Lung microvascular endothelial cell (primary cell): ENCODE measurements at regions not wholly inside any gene's neighbourhood (a gene's known extent, or its start where the extent isn't known, plus 50 kb on each side); places are given as distances from the start of the nearest gene placed in this dataset.
A peak's percentile ranks its signal among the peaks of the same experiment; 100 is the strongest.

Experiments
- DNase-seq, 2 donors: peaks; one replicate each; pipeline versions ENCODE4 v3.0.0 to v3.0.0-alpha.2; 2010; ENCODE audit warnings: low read depth in 2 of 2

DNA sequence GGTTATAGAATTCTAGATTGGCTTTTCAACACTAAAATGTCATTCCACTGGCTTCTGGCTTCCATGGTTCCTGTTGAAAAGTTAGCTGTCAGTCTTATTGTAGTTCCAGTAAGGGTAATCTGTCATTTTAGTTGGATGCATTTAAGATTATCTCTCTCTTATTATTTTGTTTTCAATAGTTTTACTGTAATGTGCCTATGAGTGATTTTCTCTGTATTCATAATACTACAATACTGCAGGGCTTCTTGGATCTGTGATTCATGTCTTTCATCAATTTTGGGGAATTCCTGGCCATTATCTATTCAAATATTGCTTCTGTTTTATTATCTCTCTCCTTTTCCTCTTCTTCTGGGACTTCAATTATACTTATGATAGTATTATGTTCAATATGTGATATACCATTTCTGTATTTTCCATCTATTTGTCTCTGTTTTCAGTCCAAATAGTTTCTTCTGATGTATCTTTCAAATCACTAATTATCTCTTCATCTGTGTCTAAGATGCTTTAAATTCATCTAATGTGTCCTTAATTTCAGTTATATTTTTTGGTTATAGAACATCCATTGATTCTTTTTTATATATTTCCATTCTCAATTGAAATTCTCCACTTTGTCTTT is 101.5 kb downstream of the KCTD15 start:
- DNase-seq, result no peak

DNA sequence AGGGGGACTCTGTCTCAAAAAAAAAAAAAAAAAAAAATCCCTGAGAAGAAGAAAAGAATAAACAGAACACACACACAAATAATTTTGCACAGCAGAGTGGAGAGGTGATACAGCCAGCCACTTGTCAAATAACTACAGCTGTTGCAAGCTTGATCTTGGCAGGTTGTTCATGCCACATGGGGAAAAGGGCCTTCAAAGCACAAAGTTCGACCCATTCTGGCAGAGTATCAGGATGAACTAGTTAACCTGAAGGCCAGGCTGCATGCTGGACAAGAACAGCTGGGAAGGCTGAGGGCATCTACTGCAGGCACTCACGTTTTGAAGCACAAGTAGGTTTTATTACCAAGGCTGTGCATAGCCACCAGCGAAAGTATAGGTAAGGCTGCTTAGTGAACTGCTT is 104.1 kb downstream of the KCTD15 start:
- DNase-seq, result no peak

GRCh38 chr19:33902395-33902794 is 105.7 kb downstream of the KCTD15 start:
- no peak for DNase-seq

DNA sequence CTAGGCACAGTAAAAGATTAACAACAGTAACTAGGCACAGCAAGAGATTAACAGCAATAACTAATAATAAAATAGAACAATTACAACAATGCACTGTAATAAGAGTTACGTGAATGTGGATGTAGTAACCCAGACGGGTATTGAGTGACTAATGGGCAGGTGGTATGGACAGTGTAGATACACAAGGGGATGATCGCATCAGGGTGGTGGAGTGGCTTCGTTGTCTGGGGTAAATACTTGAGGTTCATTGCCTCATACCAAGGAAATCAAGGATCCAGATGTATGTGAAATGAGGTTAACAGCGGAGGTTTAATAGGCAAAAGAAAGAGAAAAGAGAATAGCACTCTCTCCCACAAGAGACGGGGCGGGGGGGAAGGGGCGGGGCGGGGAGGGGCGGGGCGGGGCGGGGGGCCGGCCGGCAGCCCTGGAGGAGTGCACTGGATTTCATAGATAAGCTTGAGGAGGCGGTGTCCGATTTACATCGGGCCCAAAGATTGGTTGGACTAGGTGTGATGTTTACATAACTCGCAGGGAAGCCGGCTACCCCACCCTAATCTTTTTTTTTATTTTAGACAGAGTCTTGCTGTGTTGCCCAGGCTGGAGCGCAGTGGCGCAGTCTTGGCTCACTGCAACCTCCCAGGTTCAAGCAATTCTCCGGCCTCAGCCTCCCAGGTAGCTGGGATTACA is 106.3 kb downstream of the KCTD15 start:
- no peak for DNase-seq

GRCh38 chr19:33903489-33903850 is 106.8 kb downstream of the KCTD15 start:
- DNase-seq, result no peak

DNA sequence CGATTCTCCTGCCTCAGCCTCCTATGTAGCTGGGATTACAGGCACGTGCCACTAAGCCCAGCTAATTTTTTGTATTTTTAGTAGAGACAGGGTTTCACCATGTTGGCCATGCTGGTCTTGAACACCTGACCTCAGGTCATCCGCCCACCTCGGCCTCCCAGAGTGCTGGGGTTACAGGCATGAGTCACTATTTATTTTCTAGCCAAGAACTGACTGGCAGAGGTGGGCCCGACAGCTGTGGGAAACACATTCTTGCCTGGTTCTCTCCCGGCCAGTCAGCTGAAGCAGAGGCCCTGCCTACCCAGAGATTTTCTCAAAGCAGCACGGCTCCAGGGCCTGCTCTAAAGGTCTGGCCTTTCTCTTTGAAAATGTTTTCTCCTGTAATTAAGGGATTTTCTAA is 108.0 kb downstream of the KCTD15 start:
- peak; percentile 37 to 79 for DNase-seq

DNA sequence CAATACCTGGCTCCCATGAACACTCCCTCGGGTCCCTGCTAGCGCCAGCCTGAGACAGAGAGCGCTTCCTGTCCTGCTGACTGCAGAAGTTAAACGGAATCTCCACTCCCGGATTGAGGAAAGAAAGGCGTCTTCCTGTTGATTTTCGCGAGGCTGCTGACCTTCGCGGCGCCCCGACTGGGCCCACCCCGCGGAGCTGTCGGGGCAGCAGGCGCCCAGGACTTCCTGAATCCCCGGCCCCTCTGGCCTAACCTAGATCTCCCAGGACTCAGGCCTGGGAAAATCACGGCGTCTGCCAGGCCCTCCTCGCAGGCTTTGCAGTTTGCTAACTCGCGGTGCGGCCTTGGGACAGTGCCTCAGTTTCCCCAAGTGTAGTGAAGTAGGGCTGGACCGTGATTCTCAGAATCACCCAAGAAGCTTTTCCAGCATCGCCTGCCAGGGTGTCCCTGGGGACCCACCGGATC is 108.8 kb downstream of the KCTD15 start:
- peak in 1 of 2 donors; percentile 60 for DNase-seq

DNA sequence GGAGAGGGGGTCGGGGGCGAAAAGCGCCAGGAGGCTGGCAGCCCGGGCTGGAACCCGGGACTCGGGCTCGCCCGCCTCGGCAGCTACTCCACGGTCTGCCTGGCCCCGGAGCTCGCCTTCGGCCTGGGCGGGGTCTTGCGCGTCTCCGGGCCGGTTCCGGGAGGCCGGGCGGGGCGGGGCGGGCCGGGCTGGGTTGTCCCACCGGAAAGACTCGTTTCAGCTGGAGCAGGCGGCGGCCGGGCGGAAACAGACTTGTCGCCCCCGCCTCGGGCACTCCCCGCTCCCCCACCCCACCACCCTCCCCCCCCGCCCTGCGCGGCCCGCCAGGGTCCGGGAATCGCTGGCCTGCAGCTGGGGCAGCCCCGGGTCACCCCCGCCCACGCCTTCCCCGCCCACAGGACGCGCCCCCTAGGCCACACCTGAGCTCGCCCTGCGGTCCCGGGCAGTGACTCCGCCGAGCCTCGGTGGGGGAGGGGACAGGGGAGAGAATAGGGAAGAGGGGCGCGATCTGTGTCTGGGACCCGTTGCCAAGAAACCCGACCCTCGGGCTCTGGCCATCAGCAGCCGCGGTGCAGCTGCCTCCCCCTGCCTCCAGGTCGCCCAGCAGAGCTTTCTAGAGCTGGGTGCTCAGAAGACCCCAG is 109.4 kb downstream of the KCTD15 start:
- peak; percentile 9 to 45 for DNase-seq

GRCh38 chr19:33906578-33907335 is 110.1 kb downstream of the KCTD15 start:
- peak in 1 of 2 donors; percentile 49 for DNase-seq

GRCh38 chr19:33910922-33911321 is 114.3 kb downstream of the KCTD15 start:
- DNase-seq, result no peak

DNA sequence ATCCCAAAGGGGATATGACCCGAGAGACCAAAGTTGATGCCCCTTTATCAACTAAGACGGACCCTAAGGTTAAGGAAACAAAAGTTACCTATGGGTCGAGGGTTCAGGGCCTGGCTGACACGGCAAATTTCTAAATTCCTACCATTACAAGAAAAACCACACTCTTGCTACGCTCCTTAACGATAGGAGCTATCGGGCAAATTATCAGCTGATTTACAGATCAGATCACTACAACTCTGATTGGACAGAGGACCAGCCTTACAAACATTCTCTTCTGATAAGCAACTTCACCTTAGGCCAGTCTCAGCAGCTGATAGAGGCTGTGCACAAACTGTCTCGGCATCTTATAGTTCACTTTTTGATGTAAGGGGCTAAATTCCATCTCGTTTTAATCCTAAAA is 117.9 kb downstream of the KCTD15 start:
- no peak for DNase-seq

DNA sequence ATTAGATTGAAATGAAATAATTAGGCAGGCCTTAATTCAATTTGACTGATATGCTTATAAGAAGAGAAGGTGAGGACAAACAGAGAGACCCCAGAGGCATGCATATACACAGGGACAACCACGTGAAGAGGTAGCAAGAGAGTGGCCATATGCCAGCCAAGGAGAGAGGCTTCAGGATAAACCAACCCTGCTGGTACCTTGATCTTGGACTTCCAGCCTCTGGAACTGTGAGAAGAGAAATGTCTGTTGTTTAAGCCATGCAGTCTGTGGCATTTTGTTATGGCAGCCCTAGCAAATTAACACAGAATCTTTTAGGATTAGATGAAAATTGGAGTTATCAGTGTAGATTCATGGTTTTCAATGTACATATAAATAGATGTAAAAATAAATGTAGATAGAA is 120.1 kb downstream of the KCTD15 start:
- DNase-seq, result no peak

DNA sequence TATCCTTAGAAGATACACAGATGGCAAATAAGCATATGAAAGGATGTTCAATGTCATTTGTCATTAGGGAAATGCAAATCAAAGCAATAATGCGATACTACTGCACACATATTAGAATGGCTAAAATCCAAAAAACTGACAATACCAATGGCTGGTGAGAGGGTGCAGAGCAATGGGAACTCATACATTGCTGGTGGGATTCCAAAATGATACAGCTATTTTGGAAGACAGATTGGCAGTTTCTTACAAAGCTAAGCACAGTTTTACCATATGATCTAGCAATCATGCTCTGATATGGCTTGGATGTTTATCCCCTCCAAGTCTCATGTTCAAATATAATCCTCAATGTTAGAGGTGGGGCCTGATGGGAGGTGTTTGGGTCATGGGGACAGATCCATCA is 122.6 kb downstream of the KCTD15 start:
- DNase-seq, result no peak

- DNase-seq, result no peak
These were observed 124.5 kb downstream of the KCTD15 start for GRCh38 chr19:33921165-33921564.

GRCh38 chr19:33926306-33926705 is 129.6 kb downstream of the KCTD15 start:
- DNase-seq, result no peak

GRCh38 chr19:33927789-33928457 is 131.3 kb downstream of the KCTD15 start:
- DNase-seq, result no peak

- DNase-seq, result no peak
These were observed 131.8 kb downstream of the KCTD15 start for GRCh38 chr19:33928458-33928950.

- no peak for DNase-seq
These were observed 137.3 kb downstream of the KCTD15 start for GRCh38 chr19:33933931-33934330.

- no peak for DNase-seq
These were observed 142.2 kb downstream of the KCTD15 start for GRCh38 chr19:33938821-33939220.

GRCh38 chr19:33941133-33941532 is 144.5 kb downstream of the KCTD15 start:
- DNase-seq, result no peak

DNA sequence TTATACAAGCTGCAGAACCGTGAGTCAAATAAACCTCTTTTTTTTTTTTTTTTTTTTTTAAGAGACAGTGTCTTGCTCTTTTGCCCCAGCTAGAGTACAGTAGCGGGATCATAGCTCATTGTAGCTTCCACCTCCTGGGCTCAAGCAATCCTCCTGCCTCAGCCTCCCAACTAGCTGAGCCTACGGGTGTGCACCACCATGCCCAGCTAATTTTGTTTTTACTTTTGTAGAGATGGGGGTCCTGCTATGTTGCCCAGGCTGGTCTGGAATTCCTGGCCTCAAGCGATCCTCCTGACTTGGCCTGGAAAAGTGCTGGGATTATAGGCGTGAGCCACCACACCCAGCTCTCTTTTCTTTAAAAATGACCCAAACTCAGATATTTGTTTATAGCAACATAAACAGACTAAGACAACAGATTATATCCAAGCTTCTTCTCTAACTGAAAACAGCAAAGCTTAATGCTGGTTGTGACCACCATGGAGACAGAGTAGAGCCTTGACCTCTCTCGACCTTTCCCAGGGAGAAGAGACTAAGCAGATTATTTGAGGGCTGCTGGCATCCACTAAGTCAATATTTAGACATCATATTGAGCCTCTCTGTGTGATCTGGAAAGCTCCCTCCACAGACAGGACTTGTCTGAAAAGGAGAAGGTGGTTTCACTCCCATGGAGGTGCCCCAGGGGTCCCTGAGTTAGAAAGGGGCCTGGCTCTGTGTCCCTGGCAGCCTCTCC is 150.0 kb downstream of the KCTD15 start:
- DNase-seq, result no peak
